GM18505 (cell line): ENCODE measurements at regions not wholly inside any gene's neighbourhood (a gene's known extent, or its start where the extent isn't known, plus 50 kb on each side); places are given as distances from the start of the nearest gene placed in this dataset.
"Not testable (repeated sequence)": the region's sequence is repeated elsewhere in the genome, so short reads cannot be mapped to it uniquely, and the experiment has no call there.

Experiments used
- ATAC-seq: cut with Tn5 transposase; IDR thresholded peaks from one replicate; pipeline ENCODE4 v1.9.1; 2021; ENCODE audit not compliant: unreplicated experiment
- POLR2A ChIP-seq: IDR thresholded peaks from 4 replicates; pipeline ENCODE4 v1.6.1; 2011; ENCODE audit warnings: borderline replicate concordance; ENCODE audit not compliant: insufficient read depth, insufficient read length; ENCODE audit errors: extremely low read depth

GRCh38 chr11:24124876-24125275 is 372.0 kb upstream of the LUZP2 start:
- no peak for ATAC-seq
- TF ChIP-seq POLR2A = no peak

GRCh38 chr11:24131698-24132097 is 365.2 kb upstream of the LUZP2 start:
- no peak for TF ChIP-seq POLR2A
- ATAC-seq = no peak

DNA sequence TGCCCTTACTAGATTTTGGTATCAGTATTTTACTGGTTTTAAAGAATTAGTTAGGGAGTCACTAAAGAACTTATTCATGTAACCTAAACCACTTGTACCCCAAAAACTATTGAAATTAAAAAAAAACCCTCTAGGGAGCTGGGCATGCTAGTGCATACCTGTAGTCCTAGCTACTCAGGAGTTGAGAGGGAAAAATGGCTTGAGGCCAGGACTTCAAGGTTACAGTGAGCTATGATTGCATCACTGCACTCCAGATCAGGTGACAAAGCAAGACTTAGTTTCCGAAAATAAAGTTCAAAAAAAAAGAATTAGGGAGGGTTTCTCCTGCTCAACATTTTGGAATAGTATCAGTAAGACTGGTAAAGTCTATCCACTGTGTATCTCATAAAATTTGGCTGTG is 364.4 kb upstream of the LUZP2 start:
- no peak for ATAC-seq
- no peak for TF ChIP-seq POLR2A

DNA sequence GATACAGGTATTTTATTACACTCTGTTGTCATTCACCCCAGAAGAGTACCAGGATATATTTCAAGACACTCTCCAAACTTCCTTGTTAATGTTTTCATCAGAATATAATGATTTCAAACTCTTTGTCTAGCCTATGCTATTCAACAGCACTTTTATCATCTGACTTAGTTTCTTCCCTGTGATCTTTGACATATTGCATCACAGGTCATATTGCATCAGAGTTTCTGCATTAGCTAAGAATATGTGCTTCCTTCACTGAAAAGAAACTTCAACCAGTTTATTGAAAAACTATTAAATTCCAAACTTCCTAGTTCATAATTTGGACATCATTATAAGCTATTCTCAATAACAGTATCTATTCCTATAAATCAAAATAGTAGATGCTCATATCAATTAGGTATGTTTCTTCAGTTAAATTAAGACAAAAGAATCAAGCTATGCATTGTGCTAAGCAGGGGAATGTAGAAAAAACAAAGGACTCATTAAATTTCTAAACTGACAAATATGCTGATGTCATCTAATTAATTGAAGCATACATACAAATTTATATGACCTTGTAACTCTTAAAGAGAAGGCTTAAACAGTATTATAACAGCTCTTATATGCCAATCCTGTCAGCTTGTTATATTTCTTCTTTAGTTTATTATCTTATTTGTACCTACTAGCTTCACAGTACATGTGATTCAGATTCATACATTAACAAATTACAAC is 361.8 kb upstream of the LUZP2 start:
- no peak for ATAC-seq
- no peak for TF ChIP-seq POLR2A

GRCh38 chr11:24142062-24142461 is 354.8 kb upstream of the LUZP2 start:
- no peak for TF ChIP-seq POLR2A
- no peak for ATAC-seq

- no peak for ATAC-seq
- no peak for TF ChIP-seq POLR2A
Observed at GRCh38 chr11:24145411-24145810, 351.4 kb upstream of the LUZP2 start.

- TF ChIP-seq POLR2A = no peak
- ATAC-seq = no peak
Observed at GRCh38 chr11:24153337-24153736, 343.5 kb upstream of the LUZP2 start.

DNA sequence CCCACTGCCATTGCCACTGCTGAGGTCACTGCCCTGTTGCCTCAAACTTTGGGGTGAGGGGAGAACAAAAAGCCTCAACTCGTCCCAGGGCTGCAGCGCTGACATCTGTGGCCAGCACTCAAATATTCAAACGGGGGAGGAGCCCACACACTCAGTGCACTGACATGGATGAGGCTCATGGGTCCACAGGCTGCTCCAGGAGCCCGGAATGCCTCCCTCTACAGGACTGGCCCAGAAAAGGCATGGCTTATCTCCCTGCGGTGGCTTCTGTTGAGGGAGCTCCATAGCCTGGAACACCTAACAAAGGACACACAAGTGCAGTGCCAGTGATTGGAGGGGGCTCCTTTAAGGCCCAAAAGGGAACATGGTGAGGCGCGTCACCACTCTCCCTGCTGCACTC is 341.1 kb upstream of the LUZP2 start:
- no peak for ATAC-seq
- TF ChIP-seq POLR2A = no peak

- no peak for ATAC-seq
- TF ChIP-seq POLR2A = no peak
Observed at GRCh38 chr11:24157316-24157715, 339.5 kb upstream of the LUZP2 start.

GRCh38 chr11:24161587-24161986 is 335.3 kb upstream of the LUZP2 start:
- TF ChIP-seq POLR2A = no peak
- no peak for ATAC-seq

GRCh38 chr11:24163146-24163545 is 333.7 kb upstream of the LUZP2 start:
- no peak for ATAC-seq
- no peak for TF ChIP-seq POLR2A

- no peak for TF ChIP-seq POLR2A
- ATAC-seq = no peak
Observed at GRCh38 chr11:24163841-24164240, 333.0 kb upstream of the LUZP2 start.

- no peak for TF ChIP-seq POLR2A
- no peak for ATAC-seq
Observed at GRCh38 chr11:24171869-24172268, 325.0 kb upstream of the LUZP2 start.

DNA sequence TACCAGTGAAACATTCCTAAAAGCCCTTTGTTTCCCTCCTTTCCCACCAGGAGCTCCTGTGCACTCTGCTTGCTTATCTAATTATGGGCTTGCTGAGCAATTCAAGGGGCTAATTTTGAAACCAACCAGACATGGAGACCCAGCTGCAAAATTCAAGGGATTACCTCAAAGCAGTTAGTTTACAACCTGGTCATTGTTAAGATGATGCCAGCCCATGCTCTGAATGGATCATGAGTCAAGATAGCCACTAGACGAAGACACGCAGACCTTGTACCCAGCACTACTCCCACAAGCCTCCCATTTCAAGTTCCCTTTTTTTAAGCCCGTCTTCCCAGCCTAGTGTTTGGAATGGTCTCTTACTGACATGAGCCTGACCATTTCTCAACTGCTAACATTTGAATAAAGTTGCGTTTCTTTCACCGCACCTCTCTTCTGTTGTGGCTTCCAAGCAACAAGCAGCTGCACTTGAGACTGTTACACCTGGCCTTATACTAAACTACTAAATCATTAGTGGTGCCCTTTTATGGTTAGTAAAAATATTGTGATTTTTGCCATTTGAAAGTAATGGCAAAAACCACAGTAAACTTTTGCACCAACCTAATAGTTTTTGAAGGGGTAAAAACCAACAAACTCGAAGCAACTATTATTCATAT is 315.3 kb upstream of the LUZP2 start:
- ATAC-seq = no peak
- no peak for TF ChIP-seq POLR2A

DNA sequence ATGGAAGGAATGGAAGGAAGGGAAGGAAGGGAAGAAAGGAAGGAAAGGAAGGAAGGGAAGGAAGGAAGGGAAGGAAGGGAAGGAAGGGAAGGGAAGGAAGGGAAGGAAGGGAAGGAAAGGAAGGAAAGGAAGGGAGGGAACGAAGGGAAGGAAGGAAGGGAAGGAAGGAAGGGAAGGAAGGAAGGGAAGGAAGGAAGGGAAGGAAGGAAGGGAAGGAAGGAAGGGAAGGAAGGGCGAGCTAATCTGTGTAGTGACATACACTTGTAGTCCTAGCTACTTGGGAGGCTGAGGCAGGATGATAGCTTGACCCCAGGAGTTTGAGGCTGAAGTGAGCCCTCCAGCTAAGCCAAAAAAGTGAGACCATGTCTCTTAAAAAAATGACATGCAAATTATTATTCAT is 311.3 kb upstream of the LUZP2 start:
- ATAC-seq = not testable (repeated sequence)
